Osteoblast (primary cell): ENCODE measurements at regions not wholly inside any gene's neighbourhood (a gene's known extent, or its start where the extent isn't known, plus 50 kb on each side); places are given as distances from the start of the nearest gene placed in this dataset.

Experiments
- DNase-seq: peaks from one replicate; pipeline ENCODE4 v3.0.0; 2011; ENCODE audit warnings: low spot score, mixed read lengths; ENCODE audit not compliant: insufficient read length; ENCODE audit errors: missing footprints
- H2AFZ ChIP-seq: 2 replicates; pipeline ENCODE4 v1.6.0; 2011; ENCODE audit warnings: mild to moderate bottlenecking, low read length
- H3K27ac ChIP-seq: 2 replicates; pipeline ENCODE4 v1.5.1; 2011; ENCODE audit warnings: mild to moderate bottlenecking, low read depth, low read length, moderate library complexity
- H3K27me3 ChIP-seq: 2 replicates; pipeline ENCODE4 v1.6.0; 2012; ENCODE audit warnings: mild to moderate bottlenecking, control low read depth, inconsistent platforms, low read length, moderate library complexity; ENCODE audit not compliant: insufficient read depth
- H3K36me3 ChIP-seq: 2 replicates; pipeline ENCODE4 v1.5.1; 2011; ENCODE audit warnings: mild to moderate bottlenecking, low read length, control low read depth, moderate library complexity; ENCODE audit not compliant: insufficient read depth
- H3K4me1 ChIP-seq: 2 replicates; pipeline ENCODE4 v1.5.1; 2011; ENCODE audit warnings: mild to moderate bottlenecking, low read length, control low read depth, moderate library complexity; ENCODE audit not compliant: insufficient read depth
- H3K4me2 ChIP-seq: 2 replicates; pipeline ENCODE4 v1.6.0; 2011; ENCODE audit warnings: mild to moderate bottlenecking, low read length; ENCODE audit not compliant: insufficient read depth
- H3K4me3 ChIP-seq: fragments of 200-600 bp; sonication (generic); 3 replicates; pipeline ENCODE4 v1.5.1; 2012; ENCODE audit warnings: mild to moderate bottlenecking, low read length, inconsistent platforms; ENCODE audit not compliant: insufficient read depth
- H3K79me2 ChIP-seq: 2 replicates; pipeline ENCODE4 v1.6.0; 2012; ENCODE audit warnings: mild to moderate bottlenecking, low read length, control low read depth, inconsistent platforms; ENCODE audit not compliant: insufficient read depth
- H3K9me3 ChIP-seq: 2 replicates; pipeline ENCODE4 v1.5.1; 2011; ENCODE audit warnings: low read depth, low read length, control low read depth
- H4K20me1 ChIP-seq: 2 replicates; pipeline ENCODE4 v1.6.0; 2012; ENCODE audit warnings: mild to moderate bottlenecking, low read length, control low read depth; ENCODE audit not compliant: insufficient read depth
- TF ChIP-seq, protein P1 (sequence below): IDR thresholded peaks from 2 replicates; pipeline ENCODE4 v1.5.1; 2011; ENCODE audit warnings: mild to moderate bottlenecking, low read depth, low read length, moderate library complexity; ENCODE audit errors: extremely low read depth

DNA sequence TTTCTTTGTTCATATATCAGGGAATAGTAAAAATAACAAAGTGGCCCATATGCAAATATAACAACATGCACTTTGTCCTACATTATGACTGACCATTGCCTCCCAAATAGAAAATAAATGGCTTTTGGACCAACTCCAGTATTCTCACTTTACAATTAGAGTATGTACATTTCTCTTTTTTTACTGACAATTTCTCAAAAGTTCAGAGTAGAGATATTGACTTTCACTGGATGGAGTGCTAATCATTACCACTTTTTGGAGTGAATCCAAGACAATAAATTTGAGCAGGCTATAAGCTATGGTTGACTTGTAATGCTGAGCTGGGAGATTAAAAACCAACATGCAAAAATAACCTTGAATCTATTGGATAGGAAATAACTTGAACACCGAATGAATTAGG is 987.4 kb downstream of the SUCLG1 start:
- no peak overlapping the region for H3K4me2 ChIP-seq
- H3K9me3 ChIP-seq, result no peaks in the 10 kb centered on the region
- TF ChIP-seq, protein P1, sequence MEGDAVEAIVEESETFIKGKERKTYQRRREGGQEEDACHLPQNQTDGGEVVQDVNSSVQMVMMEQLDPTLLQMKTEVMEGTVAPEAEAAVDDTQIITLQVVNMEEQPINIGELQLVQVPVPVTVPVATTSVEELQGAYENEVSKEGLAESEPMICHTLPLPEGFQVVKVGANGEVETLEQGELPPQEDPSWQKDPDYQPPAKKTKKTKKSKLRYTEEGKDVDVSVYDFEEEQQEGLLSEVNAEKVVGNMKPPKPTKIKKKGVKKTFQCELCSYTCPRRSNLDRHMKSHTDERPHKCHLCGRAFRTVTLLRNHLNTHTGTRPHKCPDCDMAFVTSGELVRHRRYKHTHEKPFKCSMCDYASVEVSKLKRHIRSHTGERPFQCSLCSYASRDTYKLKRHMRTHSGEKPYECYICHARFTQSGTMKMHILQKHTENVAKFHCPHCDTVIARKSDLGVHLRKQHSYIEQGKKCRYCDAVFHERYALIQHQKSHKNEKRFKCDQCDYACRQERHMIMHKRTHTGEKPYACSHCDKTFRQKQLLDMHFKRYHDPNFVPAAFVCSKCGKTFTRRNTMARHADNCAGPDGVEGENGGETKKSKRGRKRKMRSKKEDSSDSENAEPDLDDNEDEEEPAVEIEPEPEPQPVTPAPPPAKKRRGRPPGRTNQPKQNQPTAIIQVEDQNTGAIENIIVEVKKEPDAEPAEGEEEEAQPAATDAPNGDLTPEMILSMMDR, result no peak
- H3K4me3 ChIP-seq, result no peak overlapping the region
- no peak overlapping the region for H2AFZ ChIP-seq
- no peak overlapping the region for H3K27ac ChIP-seq
- H3K27me3 ChIP-seq, result no peaks in the 10 kb centered on the region
- no peaks in the 10 kb centered on the region for H3K79me2 ChIP-seq
- no peaks in the 10 kb centered on the region for H4K20me1 ChIP-seq
- DNase-seq, result no peak
- H3K36me3 ChIP-seq, result no peaks in the 10 kb centered on the region
- no peaks in the 10 kb centered on the region for H3K4me1 ChIP-seq

DNA sequence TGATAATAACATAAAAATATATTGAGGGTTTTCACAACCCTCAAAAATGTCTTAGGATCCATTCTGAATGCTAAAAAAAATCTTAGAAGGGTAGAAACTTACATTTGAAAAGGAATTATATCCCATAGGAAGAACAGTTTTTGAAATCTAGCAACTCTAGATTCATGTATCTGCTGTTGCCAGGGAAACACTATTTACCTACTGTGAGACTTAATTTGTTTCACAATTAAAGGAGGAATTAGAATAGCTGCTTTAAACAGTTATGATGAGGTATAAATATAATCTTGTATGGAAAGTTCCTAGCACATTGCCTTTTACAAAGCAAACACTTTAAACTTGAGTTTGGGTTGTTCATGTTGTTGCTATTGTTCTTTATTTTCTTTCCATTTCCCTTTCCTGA is 988.2 kb downstream of the SUCLG1 start:
- no peaks in the 10 kb centered on the region for H3K79me2 ChIP-seq
- TF ChIP-seq, protein P1, result no peak
- H3K4me2 ChIP-seq, result no peak overlapping the region
- no peak overlapping the region for H2AFZ ChIP-seq
- H3K4me1 ChIP-seq, result no peaks in the 10 kb centered on the region
- H3K4me3 ChIP-seq, result no peak overlapping the region
- no peaks in the 10 kb centered on the region for H3K9me3 ChIP-seq
- H4K20me1 ChIP-seq, result no peaks in the 10 kb centered on the region
- no peak for DNase-seq
- H3K27ac ChIP-seq, result no peak overlapping the region
- H3K36me3 ChIP-seq, result no peaks in the 10 kb centered on the region
- H3K27me3 ChIP-seq, result no peaks in the 10 kb centered on the region

DNA sequence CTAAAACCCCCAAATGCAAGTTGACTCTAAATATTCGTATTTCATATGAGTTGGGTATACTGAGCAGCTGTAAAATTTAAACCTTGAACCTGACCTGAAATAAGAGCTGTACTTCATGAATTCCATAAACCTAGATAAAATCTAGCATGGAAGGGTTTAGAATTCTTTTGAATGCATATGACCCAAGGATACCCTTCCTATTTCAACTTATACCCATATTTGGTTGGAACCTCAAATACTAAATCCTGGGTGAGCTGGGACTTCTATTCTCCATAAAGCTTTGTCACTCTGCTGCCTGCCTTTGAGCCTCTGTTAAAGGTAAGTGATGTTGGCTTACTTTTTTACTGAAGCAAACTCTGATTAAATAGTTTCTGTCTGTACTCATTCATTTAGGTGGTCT is 994.6 kb downstream of the SUCLG1 start:
- no peak overlapping the region for H3K4me2 ChIP-seq
- no peak overlapping the region for H2AFZ ChIP-seq
- no peaks in the 10 kb centered on the region for H3K4me1 ChIP-seq
- no peaks in the 10 kb centered on the region for H3K9me3 ChIP-seq
- no peaks in the 10 kb centered on the region for H3K79me2 ChIP-seq
- no peak overlapping the region for H3K27ac ChIP-seq
- TF ChIP-seq, protein P1, result no peak
- no peaks in the 10 kb centered on the region for H3K36me3 ChIP-seq
- H3K27me3 ChIP-seq, result no peaks in the 10 kb centered on the region
- H3K4me3 ChIP-seq, result no peak overlapping the region
- no peaks in the 10 kb centered on the region for H4K20me1 ChIP-seq
- no peak for DNase-seq

DNA sequence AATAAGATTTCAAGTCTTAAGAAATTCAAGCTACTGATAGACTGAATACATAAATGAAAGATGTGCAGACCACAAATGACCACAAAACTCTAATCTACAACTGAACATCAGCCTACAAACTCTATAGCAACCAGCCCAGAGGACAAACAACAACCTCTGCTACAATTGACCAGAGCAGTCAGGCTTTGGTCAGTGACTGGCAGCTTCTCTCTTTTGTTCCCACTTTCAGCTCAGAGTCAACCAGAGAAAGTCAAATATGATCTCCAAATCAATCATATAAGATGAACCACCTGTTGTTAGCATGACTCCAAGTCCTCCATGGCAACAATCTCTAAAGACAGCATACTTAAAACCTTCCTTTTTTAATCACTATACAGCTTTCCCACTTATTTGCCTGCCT is 996.2 kb downstream of the SUCLG1 start:
- H3K4me2 ChIP-seq, result no peak overlapping the region
- TF ChIP-seq, protein P1, result no peak
- no peaks in the 10 kb centered on the region for H3K79me2 ChIP-seq
- H3K4me1 ChIP-seq, result no peaks in the 10 kb centered on the region
- no peaks in the 10 kb centered on the region for H3K9me3 ChIP-seq
- no peaks in the 10 kb centered on the region for H3K27me3 ChIP-seq
- no peak for DNase-seq
- no peak overlapping the region for H3K27ac ChIP-seq
- no peaks in the 10 kb centered on the region for H4K20me1 ChIP-seq
- no peak overlapping the region for H3K4me3 ChIP-seq
- H3K36me3 ChIP-seq, result no peaks in the 10 kb centered on the region
- H2AFZ ChIP-seq, result no peak overlapping the region
